A549 (cell line): ENCODE measurements at regions not wholly inside any gene's neighbourhood (a gene's known extent, or its start where the extent isn't known, plus 50 kb on each side); places are given as distances from the start of the nearest gene placed in this dataset.

Experiments
- ATAC-seq, 2 experiments: fragments of 200-7000 bp in 1 of 2; fragments of >200 bp in 1 of 2; cut with Nextera tagmentation in 1 of 2; cut with Tn5 transposase in 1 of 2; 3 replicates each; pipeline versions ENCODE4 v1.8.0 to v1.9.1; 2018 to 2020; ENCODE audit warnings: mild to moderate bottlenecking in 1 of 2, moderate library complexity in 1 of 2
- CTCF ChIA-PET: fragments of 300-600 bp; sonication (Branson Sonifier 250); formaldehyde crosslinking; extraction: SDS; loops from one replicate; lab custom pipeline; 2021; ENCODE audit warnings: antibody characterized with exemption, inconsistent platforms; lab: Yijun Ruan, JAX
- POLR2A ChIA-PET: fragments of 350-600 bp; formaldehyde crosslinking; extraction: SDS; loops from one replicate; lab custom pipeline; 2021; ENCODE audit warnings: antibody characterized with exemption, inconsistent platforms; lab: Yijun Ruan, JAX
- DNase-seq, 2 experiments: peaks; one replicate each; pipeline versions ENCODE4 v3.0.0 to v3.0.0-alpha.2; 2011 to 2016; ENCODE audit warnings: low read depth in 1 of 2, low spot score in 1 of 2
- FAIRE-seq: peaks from 2 replicates; lab custom pipeline; 2011; peaks lifted over from hg19 to GRCh38; lab: Jason Lieb, UNC
- H3K27ac ChIP-seq, 2 experiments: fragments of >200 bp; sonication (Bioruptor Twin); formaldehyde crosslinking; 3 replicates each; pipeline ENCODE4 v1.5.1; 2016 to 2017
- H3K4me1 ChIP-seq: fragments of >200 bp; sonication (Bioruptor Twin); formaldehyde crosslinking; 3 replicates; pipeline ENCODE4 v1.6.1; 2016
- H3K4me2 ChIP-seq: fragments of >200 bp; sonication (Bioruptor Twin); formaldehyde crosslinking; 3 replicates; pipeline ENCODE4 v1.6.1; 2016
- H3K4me3 ChIP-seq: fragments of >200 bp; sonication (Bioruptor Twin); formaldehyde crosslinking; 3 replicates; pipeline ENCODE4 v1.5.1; 2016
- H3K9me3 ChIP-seq: fragments of >200 bp; sonication (Bioruptor Twin); formaldehyde crosslinking; 3 replicates; pipeline ENCODE4 v1.6.1; 2016
- ATOH8 ChIP-seq: fragments of 250-450 bp; sonication (Bioruptor Pico); IDR thresholded peaks from 2 replicates; pipeline ENCODE4 v1.5.0; 2020; ENCODE audit warnings: low read depth, mild to moderate bottlenecking, moderate library complexity
- CEBPB ChIP-seq, 2 experiments: fragments of >200 bp in 1 of 2; sonication (Bioruptor Twin) in 1 of 2; formaldehyde crosslinking in 1 of 2; IDR thresholded peaks; 2 replicates each; pipeline ENCODE4 v1.6.1; 2012 to 2016
- CHD2 ChIP-seq: fragments of 150-350 bp; IDR thresholded peaks from 2 replicates; pipeline ENCODE4 v1.6.1; 2014; ENCODE audit warnings: low read length; ENCODE audit not compliant: partially characterized antibody
- CHD4 ChIP-seq: fragments of 200-600 bp; sonication (generic); IDR thresholded peaks from 2 replicates; pipeline ENCODE4 v1.6.1; 2016; ENCODE audit warnings: antibody characterized with exemption, mild to moderate bottlenecking, borderline replicate concordance
- EHF ChIP-seq: fragments of 250-450 bp; sonication (Bioruptor Pico); IDR thresholded peaks from 2 replicates; pipeline ENCODE4 v1.5.0; 2020; ENCODE audit warnings: mild to moderate bottlenecking
- FOSB ChIP-seq: fragments of 250-450 bp; sonication (Bioruptor Pico); IDR thresholded peaks from 2 replicates; pipeline ENCODE4 v1.5.0; 2020; ENCODE audit warnings: mild to moderate bottlenecking, moderate library complexity
- HDAC2 ChIP-seq: fragments of 200-600 bp; sonication (generic); IDR thresholded peaks from 2 replicates; pipeline ENCODE4 v1.6.1; 2016
- HEYL ChIP-seq: fragments of 250-450 bp; sonication (Bioruptor Pico); IDR thresholded peaks from 2 replicates; pipeline ENCODE4 v1.8.0; 2021; ENCODE audit warnings: mild to moderate bottlenecking, moderate library complexity
- HOXB5 ChIP-seq: fragments of 250-450 bp; sonication (Bioruptor Pico); IDR thresholded peaks from 2 replicates; pipeline ENCODE4 v1.5.0; 2020; ENCODE audit warnings: mild to moderate bottlenecking, moderate library complexity
- JUNB ChIP-seq: fragments of >200 bp; sonication (Bioruptor Twin); formaldehyde crosslinking; IDR thresholded peaks from 2 replicates; pipeline ENCODE4 v1.6.1; 2016
- MAFK ChIP-seq: fragments of 450-650 bp; IDR thresholded peaks from 2 replicates; pipeline ENCODE4 v1.6.1; 2014; ENCODE audit not compliant: partially characterized antibody
- MAX ChIP-seq: IDR thresholded peaks from 2 replicates; pipeline ENCODE4 v1.6.1; 2012
- NFE2L2 ChIP-seq: fragments of 150-350 bp; conservative IDR thresholded peaks from 2 replicates; pipeline ENCODE4 v1.6.1; 2014; ENCODE audit warnings: low read length
- POLR2AphosphoS2 ChIP-seq: conservative IDR thresholded peaks from 2 replicates; pipeline ENCODE4 v1.6.1; 2012; ENCODE audit warnings: low read length, improper control_type of control experiment, inconsistent platforms
- RAD21 ChIP-seq, 2 experiments: fragments of >200 bp in 1 of 2; sonication (Bioruptor Twin) in 1 of 2; formaldehyde crosslinking in 1 of 2; IDR thresholded peaks in 1 of 2; conservative IDR thresholded peaks in 1 of 2; 2 replicates in 1 of 2; 3 replicates in 1 of 2; pipeline ENCODE4 v1.6.1; 2012 to 2018; ENCODE audit warnings: inconsistent platforms in 1 of 2
- RARB ChIP-seq: fragments of 250-450 bp; sonication (Bioruptor Pico); IDR thresholded peaks from 2 replicates; pipeline ENCODE4 v1.8.0; 2021; ENCODE audit warnings: mild to moderate bottlenecking, moderate library complexity
- RNF2 ChIP-seq: fragments of 200-600 bp; sonication (generic); IDR thresholded peaks from 2 replicates; pipeline ENCODE4 v1.6.1; 2016; ENCODE audit warnings: low read depth, mild to moderate bottlenecking, antibody characterized with exemption, moderate library complexity, borderline replicate concordance
- SMC3 ChIP-seq: fragments of >200 bp; sonication (Bioruptor Twin); formaldehyde crosslinking; IDR thresholded peaks from 3 replicates; pipeline ENCODE4 v1.6.1; 2018; ENCODE audit warnings: inconsistent platforms
- TFCP2L1 ChIP-seq: fragments of 250-450 bp; sonication (Bioruptor Pico); IDR thresholded peaks from 2 replicates; pipeline ENCODE4 v1.5.0; 2021; ENCODE audit warnings: mild to moderate bottlenecking
- ZFP36 ChIP-seq: fragments of 450-650 bp; IDR thresholded peaks from 2 replicates; pipeline ENCODE4 v1.6.1; 2014; ENCODE audit warnings: borderline replicate concordance; ENCODE audit not compliant: partially characterized antibody
- ZSCAN20 ChIP-seq: fragments of 250-450 bp; sonication (Bioruptor Pico); IDR thresholded peaks from 2 replicates; pipeline ENCODE4 v1.8.0; 2022; ENCODE audit warnings: mild to moderate bottlenecking, moderate library complexity
- WGBS: methylation state at CpG from one replicate; pipeline ENCODE4 v1.1.6; 2017; ENCODE audit errors: missing lambda C conversion rate; 5-methylcytosine and 5-hydroxymethylcytosine counted together
- TF ChIP-seq, protein P1 (sequence below): fragments of >200 bp; sonication (Bioruptor Twin); formaldehyde crosslinking; IDR thresholded peaks from 3 replicates; pipeline ENCODE4 v1.5.1; 2016
- TF ChIP-seq, protein P2 (sequence below): IDR thresholded peaks from 2 replicates; pipeline ENCODE4 v1.6.1; 2012
- TF ChIP-seq, protein P3 (sequence below): IDR thresholded peaks from 2 replicates; pipeline ENCODE4 v1.6.1; 2012; ENCODE audit warnings: low read depth, borderline replicate concordance
- TF ChIP-seq, protein P4 (sequence below): fragments of >200 bp; sonication (Bioruptor Twin); formaldehyde crosslinking; IDR thresholded peaks from 2 replicates; pipeline ENCODE4 v1.6.1; 2016

- Histone ChIP-seq H3K4me2 (no peak overlapping the region), H3K4me1 (no peaks in the 10 kb centered on the region), H3K9me3 (no peaks in the 10 kb centered on the region), H3K27ac (no peak overlapping the region), H3K4me3 (no peak overlapping the region)
- DNase-seq (no peak), ATAC-seq (no peak), FAIRE-seq (no peak)
- ChIA-PET CTCF (interaction anchor here (2.2 kb wide), 1 partner anchor 9 kb away, joined by 6 read pairs; no protein-coding TSS in a partner anchor), POLR2A (no interaction called here)
- TF ChIP-seq ZSCAN20 (CRISPR knock-in tag) (no peak), JUNB (no peak), MAX (no peak), NFE2L2 (no peak), ATOH8 (CRISPR knock-in tag) (no peak), POLR2AphosphoS2 (no peak), HEYL (CRISPR knock-in tag) (no peak), HDAC2 (no peak), CEBPB (IDR thresholded peaks at IDR 0.05) (no peak), EHF (CRISPR knock-in tag) (no peak), HOXB5 (CRISPR knock-in tag) (no peak), FOSB (CRISPR knock-in tag) (no peak), RARB (no peak), RNF2 (no peak), CHD2 (no peak)
- TF ChIP-seq, protein P1, sequence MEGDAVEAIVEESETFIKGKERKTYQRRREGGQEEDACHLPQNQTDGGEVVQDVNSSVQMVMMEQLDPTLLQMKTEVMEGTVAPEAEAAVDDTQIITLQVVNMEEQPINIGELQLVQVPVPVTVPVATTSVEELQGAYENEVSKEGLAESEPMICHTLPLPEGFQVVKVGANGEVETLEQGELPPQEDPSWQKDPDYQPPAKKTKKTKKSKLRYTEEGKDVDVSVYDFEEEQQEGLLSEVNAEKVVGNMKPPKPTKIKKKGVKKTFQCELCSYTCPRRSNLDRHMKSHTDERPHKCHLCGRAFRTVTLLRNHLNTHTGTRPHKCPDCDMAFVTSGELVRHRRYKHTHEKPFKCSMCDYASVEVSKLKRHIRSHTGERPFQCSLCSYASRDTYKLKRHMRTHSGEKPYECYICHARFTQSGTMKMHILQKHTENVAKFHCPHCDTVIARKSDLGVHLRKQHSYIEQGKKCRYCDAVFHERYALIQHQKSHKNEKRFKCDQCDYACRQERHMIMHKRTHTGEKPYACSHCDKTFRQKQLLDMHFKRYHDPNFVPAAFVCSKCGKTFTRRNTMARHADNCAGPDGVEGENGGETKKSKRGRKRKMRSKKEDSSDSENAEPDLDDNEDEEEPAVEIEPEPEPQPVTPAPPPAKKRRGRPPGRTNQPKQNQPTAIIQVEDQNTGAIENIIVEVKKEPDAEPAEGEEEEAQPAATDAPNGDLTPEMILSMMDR, result no peak
- TF ChIP-seq, protein P2, sequence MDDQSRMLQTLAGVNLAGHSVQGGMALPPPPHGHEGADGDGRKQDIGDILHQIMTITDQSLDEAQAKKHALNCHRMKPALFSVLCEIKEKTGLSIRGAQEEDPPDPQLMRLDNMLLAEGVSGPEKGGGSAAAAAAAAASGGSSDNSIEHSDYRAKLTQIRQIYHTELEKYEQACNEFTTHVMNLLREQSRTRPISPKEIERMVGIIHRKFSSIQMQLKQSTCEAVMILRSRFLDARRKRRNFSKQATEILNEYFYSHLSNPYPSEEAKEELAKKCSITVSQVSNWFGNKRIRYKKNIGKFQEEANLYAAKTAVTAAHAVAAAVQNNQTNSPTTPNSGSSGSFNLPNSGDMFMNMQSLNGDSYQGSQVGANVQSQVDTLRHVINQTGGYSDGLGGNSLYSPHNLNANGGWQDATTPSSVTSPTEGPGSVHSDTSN, result no peak
- TF ChIP-seq, protein P3, sequence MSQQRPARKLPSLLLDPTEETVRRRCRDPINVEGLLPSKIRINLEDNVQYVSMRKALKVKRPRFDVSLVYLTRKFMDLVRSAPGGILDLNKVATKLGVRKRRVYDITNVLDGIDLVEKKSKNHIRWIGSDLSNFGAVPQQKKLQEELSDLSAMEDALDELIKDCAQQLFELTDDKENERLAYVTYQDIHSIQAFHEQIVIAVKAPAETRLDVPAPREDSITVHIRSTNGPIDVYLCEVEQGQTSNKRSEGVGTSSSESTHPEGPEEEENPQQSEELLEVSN, result no peak
- whole genome bisulfite sequencing, result 41% methylated on average over 2 of the region's 2 CpGs
Observed at GRCh38 chrX:25151749-25152148, 136.0 kb upstream of the ARX start.

DNA sequence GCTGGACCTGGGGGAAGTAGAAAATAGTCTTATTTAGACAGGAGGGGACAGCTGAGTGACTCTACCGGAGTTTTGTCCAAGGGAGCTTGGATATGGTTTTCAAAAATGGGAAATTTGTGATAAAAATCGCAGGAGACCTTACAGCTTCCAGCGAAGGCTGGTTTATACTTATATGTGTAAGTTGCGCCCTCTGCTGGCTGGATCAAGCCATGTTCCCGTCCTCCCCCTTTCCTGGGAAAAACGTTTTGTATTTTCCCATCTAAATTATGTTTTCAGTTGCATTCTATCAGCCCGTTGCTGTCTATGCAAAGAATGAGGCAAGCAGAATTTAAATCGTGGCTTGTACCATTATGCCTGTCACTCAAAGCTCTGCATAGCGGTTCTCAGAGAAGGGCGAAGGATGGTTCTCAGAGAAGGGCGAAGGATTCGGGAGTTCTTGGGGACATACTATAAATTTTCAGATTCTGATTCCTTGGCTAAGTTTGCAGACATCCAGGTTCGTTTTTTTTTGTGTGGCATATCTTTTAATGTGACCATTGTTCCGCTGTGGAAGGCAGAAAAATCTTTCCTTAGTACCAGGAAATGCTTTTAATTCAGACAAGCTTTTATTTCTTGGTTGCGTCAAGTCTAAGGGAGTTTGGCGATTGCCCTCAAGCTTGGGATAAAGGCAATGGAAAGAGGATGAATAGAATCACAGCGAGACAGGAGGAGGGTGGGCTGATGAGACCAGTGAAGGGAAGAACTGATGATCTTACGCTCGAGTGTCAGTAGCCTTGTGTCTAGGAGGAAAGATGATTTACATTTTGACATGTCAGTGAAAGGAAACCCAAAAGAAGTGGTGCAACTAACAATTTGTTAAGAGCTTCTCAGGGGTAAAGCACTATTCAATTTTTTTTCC, 128.5 kb upstream of the ARX start:
- ChIA-PET POLR2A (no interaction called here), CTCF (interaction anchor here (0.5 to 4.2 kb wide), 39 partner anchors 8 to 885 kb away, joined by 3 to 35 read pairs (median 3); no protein-coding TSS in a partner anchor)
- no peak for TF ChIP-seq MAFK
- no peak for TF ChIP-seq CHD4
- TF ChIP-seq HEYL (CRISPR knock-in tag), result no peak
- TF ChIP-seq, protein P4, sequence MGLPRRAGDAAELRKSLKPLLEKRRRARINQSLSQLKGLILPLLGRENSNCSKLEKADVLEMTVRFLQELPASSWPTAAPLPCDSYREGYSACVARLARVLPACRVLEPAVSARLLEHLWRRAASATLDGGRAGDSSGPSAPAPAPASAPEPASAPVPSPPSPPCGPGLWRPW, result no peak
- no peak for TF ChIP-seq HOXB5 (CRISPR knock-in tag)
- peak; percentile 81 for TF ChIP-seq SMC3
- TF ChIP-seq TFCP2L1 (CRISPR knock-in tag), result no peak
- TF ChIP-seq RAD21 (conservative IDR thresholded peaks at IDR 0.05 in 1 of 2, IDR thresholded peaks at IDR 0.05 in 1 of 2), result peak; percentile 76 to 84
- TF ChIP-seq, protein P1, result peak; percentile 77
- no peak for TF ChIP-seq ZFP36
- Histone ChIP-seq H3K4me1 (no peaks in the 10 kb centered on the region), H3K27ac (no peak overlapping the region), H3K4me3 (no peak overlapping the region), H3K4me2 (peak overlapping the region; percentile 37; the same call in 2 of the 3 replicates), H3K9me3 (no peaks in the 10 kb centered on the region)
- FAIRE-seq, result peak; percentile 94
- peak; percentile 4 to 60 for DNase-seq
- 24% methylated on average over 19 of the region's 19 CpGs for whole genome bisulfite sequencing
- ATAC-seq, result peak; percentile 82 to 87
